Effector memory CD4-positive, alpha-beta T cell (primary cell): ENCODE measurements at regions not wholly inside any gene's neighbourhood (a gene's known extent, or its start where the extent isn't known, plus 50 kb on each side); places are given as distances from the start of the nearest gene placed in this dataset.

Source experiments
- DNase-seq, 3 donors: peaks; one replicate each; pipeline ENCODE4 v3.0.0-alpha.2; 2020
- H3K27ac ChIP-seq: 2 replicates; pipeline ENCODE4 v1.7.0; 2013; ENCODE audit warnings: mild to moderate bottlenecking, low read length, moderate library complexity; ENCODE audit not compliant: insufficient read depth, poor library complexity, severe bottlenecking
- H3K27me3 ChIP-seq: replicated peaks from 2 replicates; pipeline ENCODE4 v1.7.0; 2013; ENCODE audit warnings: mild to moderate bottlenecking, low read length; ENCODE audit not compliant: insufficient read depth, control insufficient read depth, poor library complexity, severe bottlenecking
- H3K36me3 ChIP-seq: 2 replicates; pipeline ENCODE4 v1.7.0; 2013; ENCODE audit warnings: mild to moderate bottlenecking, low read length, moderate library complexity; ENCODE audit not compliant: control insufficient read depth, insufficient read depth
- H3K4me1 ChIP-seq: 2 replicates; pipeline ENCODE4 v1.7.0; 2013; ENCODE audit warnings: low read length, mild to moderate bottlenecking; ENCODE audit not compliant: control insufficient read depth, insufficient read depth, poor library complexity, severe bottlenecking
- H3K4me3 ChIP-seq: 2 replicates; pipeline ENCODE4 v1.7.0; 2013; ENCODE audit warnings: low read length, low read depth, mild to moderate bottlenecking; ENCODE audit not compliant: insufficient read depth, poor library complexity, severe bottlenecking
- H3K9me3 ChIP-seq: 2 replicates; pipeline ENCODE4 v1.7.0; 2013; ENCODE audit warnings: mild to moderate bottlenecking, low read length, moderate library complexity; ENCODE audit not compliant: control insufficient read depth

DNA sequence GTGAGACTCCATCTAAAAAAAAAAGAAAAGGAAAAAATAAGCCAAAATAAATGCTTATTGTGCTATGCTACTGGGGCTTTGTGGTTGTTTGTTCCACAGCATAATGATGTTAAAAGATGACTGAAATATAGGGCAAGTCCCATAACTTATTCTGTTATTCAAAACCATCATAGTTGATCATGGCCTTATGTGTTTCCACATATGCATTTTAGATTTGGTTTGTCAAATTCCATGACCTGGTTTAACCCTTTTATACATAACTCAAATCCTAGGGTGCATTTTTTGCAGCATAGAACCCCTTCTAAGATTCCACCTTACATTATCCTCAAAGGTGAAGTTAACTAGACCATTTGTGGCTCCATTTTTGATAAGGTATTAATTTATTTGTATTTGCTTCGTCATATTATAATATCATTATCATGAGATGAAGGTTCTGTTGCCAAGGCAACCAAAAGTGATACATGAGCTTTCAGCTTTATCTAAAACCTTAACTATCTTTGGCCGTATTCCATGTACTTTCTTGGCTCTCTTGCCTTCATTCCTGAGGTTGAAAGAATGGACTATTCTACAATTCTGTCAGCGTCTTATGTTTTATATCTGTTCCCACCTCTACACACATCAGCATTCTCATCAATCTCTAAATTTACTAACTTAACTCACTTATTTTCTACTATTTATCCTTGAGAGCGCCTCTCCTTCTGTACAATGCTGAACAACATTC, 138.7 kb upstream of the DYRK2 start:
- DNase-seq: no peak
- Histone ChIP-seq H3K36me3 (no peaks in the 10 kb centered on the region), H3K27me3 (no peaks in the 10 kb centered on the region), H3K4me3 (no peak overlapping the region), H3K9me3 (no peaks in the 10 kb centered on the region), H3K27ac (no peak overlapping the region), H3K4me1 (peaks cover 16% of the 10 kb centered on the region)

DNA sequence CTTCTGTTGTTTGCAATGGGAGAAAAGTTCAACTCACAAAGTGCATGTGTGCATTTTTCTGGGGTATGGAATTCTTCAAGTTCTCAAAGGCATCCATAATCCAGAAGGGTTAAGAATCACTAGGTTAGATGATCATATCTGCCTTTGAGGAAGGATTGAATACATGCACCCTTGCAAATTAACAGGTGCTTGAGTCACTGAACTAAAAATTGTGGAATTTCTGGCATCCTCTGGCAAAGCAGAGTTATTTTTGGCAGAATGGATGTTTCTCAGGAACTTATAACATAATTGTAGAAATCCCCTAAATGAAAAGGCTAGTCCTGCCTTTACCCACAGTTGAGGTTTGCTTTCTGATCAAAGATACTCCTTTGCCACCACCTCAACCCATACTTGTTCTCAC, 136.5 kb upstream of the DYRK2 start:
- Histone ChIP-seq H3K36me3 (no peaks in the 10 kb centered on the region), H3K4me3 (no peak overlapping the region), H3K27ac (no peak overlapping the region), H3K9me3 (no peaks in the 10 kb centered on the region), H3K4me1 (peaks cover 38% of the 10 kb centered on the region), H3K27me3 (no peaks in the 10 kb centered on the region)
- DNase-seq: no peak

DNA sequence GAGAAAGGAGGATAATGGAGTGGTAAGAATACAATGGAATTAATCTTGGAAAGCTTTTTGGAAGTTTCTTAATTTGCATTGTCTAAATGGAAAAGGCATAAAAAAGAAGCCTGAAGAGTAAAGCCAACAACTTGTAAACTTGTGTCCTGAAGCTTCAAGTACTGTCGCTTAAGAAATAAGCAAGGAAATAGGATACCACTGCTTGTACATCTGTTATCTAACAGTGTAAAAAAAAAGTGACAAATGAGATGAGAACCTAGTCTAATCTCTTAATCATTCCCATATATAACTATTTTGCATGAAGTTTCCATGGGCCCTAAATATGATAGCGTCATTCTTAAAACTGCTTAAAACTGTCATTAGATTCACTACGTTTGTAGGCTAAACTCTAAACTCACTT, 134.0 kb upstream of the DYRK2 start:
- H3K27ac ChIP-seq: no peak overlapping the region
- H3K9me3 ChIP-seq: no peaks in the 10 kb centered on the region
- no peak for DNase-seq
- no peaks in the 10 kb centered on the region for H3K36me3 ChIP-seq
- H3K4me1 ChIP-seq: peaks cover 41% of the 10 kb centered on the region
- no peaks in the 10 kb centered on the region for H3K27me3 ChIP-seq
- no peak overlapping the region for H3K4me3 ChIP-seq

DNA sequence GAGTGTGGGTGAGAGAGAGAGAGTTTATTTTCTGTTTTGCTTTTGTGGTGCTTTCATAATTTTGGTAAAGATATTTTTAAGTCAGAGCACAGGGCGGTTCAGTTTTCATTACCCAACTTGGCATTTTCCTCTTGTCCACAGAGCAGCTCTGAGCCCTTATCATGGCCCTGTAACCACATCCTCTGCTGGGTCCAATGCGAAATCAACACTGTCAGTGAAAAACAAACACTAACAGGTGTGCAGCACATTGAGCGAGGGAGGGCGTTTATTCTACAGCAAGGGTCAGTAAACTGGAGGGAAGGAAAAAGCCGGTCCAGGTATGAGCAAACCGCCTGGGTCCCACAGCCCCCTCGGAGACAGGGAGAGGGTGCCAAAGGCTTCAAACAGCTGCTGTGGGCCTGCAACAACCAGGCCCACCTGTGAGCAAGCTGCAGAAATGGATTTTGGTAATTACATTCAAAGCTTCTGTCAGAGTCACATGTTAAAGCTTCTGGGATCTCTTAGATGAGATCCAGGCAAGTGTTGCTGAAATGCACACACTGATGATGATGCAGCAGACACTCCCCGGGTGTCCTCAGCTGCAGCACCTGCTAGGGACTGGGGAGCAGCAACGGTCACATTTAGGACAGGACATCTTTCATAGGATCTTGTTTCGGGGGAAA, 132.7 kb upstream of the DYRK2 start:
- H3K9me3 ChIP-seq: no peaks in the 10 kb centered on the region
- peak overlapping the region; percentile 24 for H3K27ac ChIP-seq
- peaks cover 41% of the 10 kb centered on the region for H3K4me1 ChIP-seq
- peak in 2 of 3 donors; percentile 6 to 24 for DNase-seq
- no peaks in the 10 kb centered on the region for H3K27me3 ChIP-seq
- H3K36me3 ChIP-seq: no peaks in the 10 kb centered on the region
- peak overlapping the region; percentile 10 for H3K4me3 ChIP-seq

DNA sequence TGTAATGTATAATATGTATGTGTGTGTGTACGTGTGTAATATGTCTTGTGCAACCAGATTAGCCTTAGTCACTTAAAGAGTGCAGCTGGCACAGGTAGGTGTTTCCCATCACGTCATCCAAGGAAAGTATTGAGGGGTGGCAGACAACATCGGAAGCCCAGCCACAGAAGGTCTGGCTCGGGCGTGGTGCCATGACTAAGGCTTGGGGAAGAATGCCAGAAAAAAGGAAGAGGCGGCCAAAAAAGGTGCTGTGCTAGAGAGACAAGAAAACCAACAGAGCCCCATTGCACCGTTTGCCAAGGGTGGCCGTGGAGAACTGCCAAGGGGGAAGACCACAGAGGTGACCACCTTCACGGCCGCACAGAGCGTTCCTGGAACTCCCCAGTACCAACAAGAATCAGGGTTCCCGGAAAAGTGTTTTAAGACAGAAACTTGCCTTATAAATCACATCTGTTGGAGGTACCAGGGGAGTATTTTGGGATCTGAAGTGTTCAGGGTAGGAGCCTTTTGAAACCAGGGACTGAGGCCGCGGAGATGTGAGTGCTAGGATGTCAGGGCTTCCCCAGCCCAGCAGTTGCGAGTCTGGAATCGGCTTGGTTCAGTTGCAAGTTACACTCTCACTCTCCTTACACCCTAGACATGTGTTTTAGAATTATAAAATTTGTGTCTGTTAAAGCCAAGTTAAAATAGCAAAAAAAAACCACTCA, 131.2 kb upstream of the DYRK2 start:
- no peak for DNase-seq
- no peaks in the 10 kb centered on the region for H3K9me3 ChIP-seq
- H3K27me3 ChIP-seq: no peaks in the 10 kb centered on the region
- H3K36me3 ChIP-seq: no peaks in the 10 kb centered on the region
- no peak overlapping the region for H3K4me3 ChIP-seq
- H3K4me1 ChIP-seq: peaks cover 30% of the 10 kb centered on the region
- peak overlapping the region; percentile 16 for H3K27ac ChIP-seq

DNA sequence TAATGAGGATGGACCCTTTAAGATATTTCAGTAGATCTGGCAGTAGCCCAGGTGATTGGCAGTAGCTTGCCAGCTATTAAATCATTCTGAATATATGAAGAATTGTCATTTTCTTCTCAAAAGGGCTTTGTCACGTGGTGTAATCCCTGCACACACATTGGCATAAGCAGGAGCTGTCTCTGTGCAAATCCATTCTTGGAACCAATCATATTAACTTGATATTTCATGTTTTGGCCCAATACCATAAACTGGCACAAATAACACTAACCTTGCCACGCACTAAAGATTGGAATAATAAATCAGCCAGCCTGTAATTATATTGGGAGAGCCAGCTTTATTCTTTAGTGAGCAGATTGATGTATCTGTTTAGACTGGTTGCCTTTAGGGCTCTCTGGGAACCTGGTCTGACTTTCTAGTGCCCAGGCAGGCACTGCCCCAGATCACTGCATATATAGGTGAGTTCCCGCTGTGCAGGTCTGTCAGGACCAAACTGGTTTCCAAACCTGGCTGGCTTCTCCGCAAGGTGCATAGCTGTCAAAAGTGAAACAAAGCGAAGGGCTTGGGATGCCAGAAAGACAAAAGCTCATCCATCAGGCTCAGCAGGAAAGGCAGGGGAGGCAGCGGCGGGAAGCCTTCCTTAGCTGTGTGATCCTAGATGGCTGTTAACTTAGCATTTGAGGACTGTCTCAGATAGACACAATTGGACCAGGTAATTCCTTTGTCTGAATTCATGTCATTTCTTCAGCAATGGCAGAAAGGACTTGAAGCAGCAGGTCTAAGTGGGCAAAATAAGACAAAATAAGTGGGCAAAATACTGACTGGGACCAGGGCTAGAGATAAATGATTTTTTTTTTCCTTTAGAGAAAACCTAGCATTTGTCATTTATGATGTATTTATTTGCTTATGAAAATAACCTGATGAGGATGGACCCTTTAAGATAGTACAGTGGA, 128.8 kb upstream of the DYRK2 start:
- DNase-seq: no peak
- Histone ChIP-seq H3K9me3 (no peaks in the 10 kb centered on the region), H3K36me3 (no peaks in the 10 kb centered on the region), H3K27me3 (no peaks in the 10 kb centered on the region), H3K27ac (no peak overlapping the region), H3K4me1 (peaks cover 26% of the 10 kb centered on the region), H3K4me3 (no peak overlapping the region)

DNA sequence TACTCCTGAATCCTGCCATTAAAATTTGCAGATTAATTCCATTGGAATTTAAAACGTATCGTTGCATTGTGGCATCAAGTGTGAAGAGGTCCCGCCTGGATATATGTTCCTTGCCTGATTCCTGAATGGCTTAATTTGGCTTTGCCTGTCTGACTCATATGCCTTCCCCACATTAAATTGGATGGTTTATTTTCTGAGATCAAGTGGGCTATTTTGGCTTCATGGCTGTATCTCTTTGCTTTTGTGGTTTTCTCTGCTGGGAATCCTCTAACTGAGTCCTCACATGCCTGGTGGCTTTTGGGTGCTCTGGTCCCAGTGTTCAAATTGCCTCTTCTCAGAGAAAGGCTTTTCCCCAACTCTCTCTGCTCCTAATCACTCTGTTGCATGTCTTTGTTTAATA, 127.9 kb upstream of the DYRK2 start:
- DNase-seq: no peak
- H3K36me3 ChIP-seq: no peaks in the 10 kb centered on the region
- H3K4me1 ChIP-seq: peaks cover 18% of the 10 kb centered on the region
- no peak overlapping the region for H3K4me3 ChIP-seq
- H3K9me3 ChIP-seq: no peaks in the 10 kb centered on the region
- no peak overlapping the region for H3K27ac ChIP-seq
- H3K27me3 ChIP-seq: no peaks in the 10 kb centered on the region

DNA sequence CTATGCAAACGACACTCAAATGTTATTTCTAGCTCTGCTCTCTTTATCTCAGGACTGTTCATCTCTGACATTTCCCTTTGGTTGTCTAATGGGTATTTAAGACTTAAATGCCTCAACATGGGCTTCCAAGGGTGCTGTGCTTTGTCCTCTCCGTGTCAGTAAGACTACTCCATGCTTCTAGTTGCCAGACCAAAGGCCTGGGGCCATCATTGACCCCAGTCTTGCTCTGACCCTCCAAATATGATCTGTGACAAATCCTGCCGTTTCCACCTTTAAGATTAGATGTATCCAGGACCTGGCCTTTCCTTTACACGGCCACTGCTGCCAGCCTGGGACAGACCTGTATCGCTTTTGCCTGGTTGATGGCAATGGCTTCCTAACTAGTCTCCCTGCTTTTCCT, 126.3 kb upstream of the DYRK2 start:
- no peak for DNase-seq
- Histone ChIP-seq H3K4me1 (peaks cover 2% of the 10 kb centered on the region), H3K27me3 (no peaks in the 10 kb centered on the region)

DNA sequence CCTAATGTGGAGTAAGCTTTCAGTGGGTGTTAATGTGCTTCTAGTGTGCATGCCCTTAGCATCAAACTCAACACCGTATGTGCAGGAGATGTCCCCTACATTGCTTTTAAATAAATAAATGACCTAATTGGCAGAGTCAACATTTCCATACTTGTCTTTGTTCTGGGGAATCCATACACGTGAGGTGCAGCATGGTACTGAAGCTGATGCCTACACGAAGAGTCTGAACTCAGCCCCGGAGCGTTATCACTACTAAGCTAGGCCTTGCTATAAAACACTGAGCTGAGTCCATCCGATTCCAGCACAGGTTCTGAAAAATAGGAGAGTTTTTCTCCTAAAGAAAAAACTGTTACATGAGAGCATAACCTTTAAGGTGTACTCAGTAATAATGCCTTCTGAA, 125.0 kb upstream of the DYRK2 start:
- no peak for DNase-seq
- H3K9me3 ChIP-seq: no peaks in the 10 kb centered on the region
- H3K4me3 ChIP-seq: no peak overlapping the region
- H3K36me3 ChIP-seq: no peaks in the 10 kb centered on the region
- no peaks in the 10 kb centered on the region for H3K27me3 ChIP-seq
- no peak overlapping the region for H3K27ac ChIP-seq
- H3K4me1 ChIP-seq: no peaks in the 10 kb centered on the region

More for the DNA sequence above, 126.3 kb upstream of the DYRK2 start:
- Histone ChIP-seq H3K4me3 (no peak overlapping the region), H3K27ac (no peak overlapping the region), H3K9me3 (no peaks in the 10 kb centered on the region), H3K36me3 (no peaks in the 10 kb centered on the region)
